ENCODE measurements at regions not wholly inside any gene's neighbourhood (a gene's known extent, or its start where the extent isn't known, plus 50 kb on each side); places are given as distances from the start of the nearest gene placed in this dataset.

- no peak overlapping the region for H3K4me3 Mint-ChIP-seq
- H3K4me1 Mint-ChIP-seq: no peaks in the 10 kb centered on the region
- no peak for TF ChIP-seq CTCF (IDR thresholded peaks at IDR 0.05)
- TF ChIP-seq EZH2 (IDR thresholded peaks at IDR 0.05; ENCODE audit: borderline replicate concordance, insufficient read depth, low read depth, low read length, poor library complexity, severe bottlenecking): no peak
- no peak overlapping the region for H3K27ac ChIP-seq (ENCODE audit: low read length in 2 of 2)
- intact Hi-C loops (cut with micrococcal nuclease): no loop called here
- no peak overlapping the region for H3K4me3 ChIP-seq (ENCODE audit: control extremely low read depth in 1 of 5, extremely low read depth in 1 of 5, insufficient read depth in 1 of 5, low read depth in 2 of 5, low read length in 4 of 5)
- no peaks in the 10 kb centered on the region for H4K20me1 ChIP-seq (ENCODE audit: control insufficient read depth, insufficient read depth, low read length, poor library complexity, severe bottlenecking)
- POLR2A ChIA-PET: no interaction called here
- ATAC-seq (ENCODE audit: low read depth) (no peak), DNase-seq (no peak)
- CTCF ChIA-PET: no interaction called here
- peaks cover 2% of the 10 kb centered on the region for H3K9me3 Mint-ChIP-seq (ENCODE audit: insufficient read depth)
- no peak overlapping the region for H3K9ac ChIP-seq (ENCODE audit: low read length)
- no peak overlapping the region for H3K27ac Mint-ChIP-seq
- H3K4me1 ChIP-seq (ENCODE audit: control insufficient read depth in 2 of 2, insufficient read depth in 2 of 2, low read length in 2 of 2): no peaks in the 10 kb centered on the region
- no peak overlapping the region for H3K4me2 ChIP-seq (replicated peaks; ENCODE audit: low read depth, low read length, poor library complexity, severe bottlenecking)
- H3K27me3 ChIP-seq (replicated peaks in 1 of 4; ENCODE audit: control extremely low read depth in 1 of 4, control insufficient read depth in 3 of 4, insufficient read depth in 4 of 4, low read length in 3 of 4): no peaks in the 10 kb centered on the region
- H3K36me3 ChIP-seq (replicated peaks in 1 of 2; ENCODE audit: control extremely low read depth in 1 of 2, control insufficient read depth in 1 of 2, extremely low read depth in 1 of 2, insufficient read depth in 2 of 2, low read length in 1 of 2): no peaks in the 10 kb centered on the region
- H3K27me3 Mint-ChIP-seq: no peaks in the 10 kb centered on the region
- no peak overlapping the region for H2AFZ ChIP-seq (ENCODE audit: insufficient read depth, low read depth, low read length, poor library complexity, severe bottlenecking)
- 90% methylated on average over 7 of the region's 7 CpGs for WGBS (ENCODE audit: insufficient coverage)
- no peaks in the 10 kb centered on the region for H3K79me2 ChIP-seq (ENCODE audit: control insufficient read depth, insufficient read depth, low read length)
- peaks cover 0 to 10% (median 0%) of the 10 kb centered on the region in 3 donors for H3K9me3 ChIP-seq (ENCODE audit: control extremely low read depth in 1 of 3, control insufficient read depth in 2 of 3, insufficient read depth in 1 of 3, low read length in 2 of 3)
Measured at GRCh38 chr5:26148569-26149107, 889.7 kb downstream of the CDH9 start.

- no peak overlapping the region for H3K4me3 ChIP-seq (ENCODE audit: control extremely low read depth in 1 of 5, extremely low read depth in 1 of 5, insufficient read depth in 1 of 5, low read depth in 2 of 5, low read length in 4 of 5)
- intact Hi-C loops (cut with micrococcal nuclease): no loop called here
- no CpG with 5 or more reads among the region's 2 CpGs for WGBS (ENCODE audit: insufficient coverage)
Measured at GRCh38 chr5:26143259-26143658, 895.1 kb downstream of the CDH9 start.

More at GRCh38 chr5:26143259-26143658, 895.1 kb downstream of the CDH9 start:
- ATAC-seq (ENCODE audit: low read depth): no peak
- H3K9me3 Mint-ChIP-seq (ENCODE audit: insufficient read depth): no peaks in the 10 kb centered on the region
- no peak overlapping the region for H3K27ac Mint-ChIP-seq
- H2AFZ ChIP-seq (ENCODE audit: insufficient read depth, low read depth, low read length, poor library complexity, severe bottlenecking): no peak overlapping the region
- H3K4me1 Mint-ChIP-seq: no peaks in the 10 kb centered on the region
- H3K4me2 ChIP-seq (replicated peaks; ENCODE audit: low read depth, low read length, poor library complexity, severe bottlenecking): no peak overlapping the region
- no peaks in the 10 kb centered on the region for H3K27me3 Mint-ChIP-seq
- ChIA-PET POLR2A (no interaction called here), CTCF (no interaction called here)
- no peak for TF ChIP-seq EZH2 (IDR thresholded peaks at IDR 0.05; ENCODE audit: borderline replicate concordance, insufficient read depth, low read depth, low read length, poor library complexity, severe bottlenecking)
- no peak for TF ChIP-seq CTCF (IDR thresholded peaks at IDR 0.05)
- H3K9ac ChIP-seq (ENCODE audit: low read length): no peak overlapping the region
- no peaks in the 10 kb centered on the region for H3K27me3 ChIP-seq (replicated peaks in 1 of 4; ENCODE audit: control extremely low read depth in 1 of 4, control insufficient read depth in 3 of 4, insufficient read depth in 4 of 4, low read length in 3 of 4)
- DNase-seq: no peak
- H3K79me2 ChIP-seq (ENCODE audit: control insufficient read depth, insufficient read depth, low read length): no peaks in the 10 kb centered on the region
- H3K36me3 ChIP-seq (replicated peaks in 1 of 2; ENCODE audit: control extremely low read depth in 1 of 2, control insufficient read depth in 1 of 2, extremely low read depth in 1 of 2, insufficient read depth in 2 of 2, low read length in 1 of 2): no peaks in the 10 kb centered on the region
- no peaks in the 10 kb centered on the region for H4K20me1 ChIP-seq (ENCODE audit: control insufficient read depth, insufficient read depth, low read length, poor library complexity, severe bottlenecking)
- peaks cover 0 to 2% (median 0%) of the 10 kb centered on the region in 3 donors for H3K9me3 ChIP-seq (ENCODE audit: control extremely low read depth in 1 of 3, control insufficient read depth in 2 of 3, insufficient read depth in 1 of 3, low read length in 2 of 3)
- H3K4me3 Mint-ChIP-seq: no peak overlapping the region
- no peaks in the 10 kb centered on the region for H3K4me1 ChIP-seq (ENCODE audit: control insufficient read depth in 2 of 2, insufficient read depth in 2 of 2, low read length in 2 of 2)
- no peak overlapping the region for H3K27ac ChIP-seq (ENCODE audit: low read length in 2 of 2)

Data from B cell (primary cell).